ENCODE measurements at regions not wholly inside any gene's neighbourhood (a gene's known extent, or its start where the extent isn't known, plus 50 kb on each side); places are given as distances from the start of the nearest gene placed in this dataset.
"Not testable (repeated sequence)": the region's sequence is repeated elsewhere in the genome, so short reads cannot be mapped to it uniquely, and the experiment has no call there.

- TF ChIP-seq EZH2 (IDR thresholded peaks at IDR 0.05; ENCODE audit: low read length, unreplicated experiment); CTCF (conservative IDR thresholded peaks at IDR 0.05; ENCODE audit: low read depth, low read length); EZH2phosphoT487 (IDR thresholded peaks at IDR 0.05; ENCODE audit: borderline replicate concordance, low read length): not testable (repeated sequence)
These were observed 214.5 kb upstream of the CHD1 start for GRCh38 chr5:99143283-99143795.

Measured in PC-3 (cell line).